A549 (cell line): ENCODE measurements at regions not wholly inside any gene's neighbourhood (a gene's known extent, or its start where the extent isn't known, plus 50 kb on each side); places are given as distances from the start of the nearest gene placed in this dataset.

ENCODE experiments used
- BHLHE40 ChIP-seq: IDR thresholded peaks from 2 replicates; pipeline ENCODE4 v1.6.1; 2012; ENCODE audit warnings: low read depth, low read length, inconsistent platforms
- CTCF ChIP-seq: fragments of >200 bp; sonication (Bioruptor Twin); formaldehyde crosslinking; IDR thresholded peaks from 3 replicates; pipeline ENCODE4 v1.5.1; 2016
- JUN ChIP-seq, 2 experiments: fragments of >200 bp; sonication (Bioruptor Twin); formaldehyde crosslinking; IDR thresholded peaks; 2 replicates in 1 of 2; 3 replicates in 1 of 2; pipeline ENCODE4 v1.6.1; 2016 to 2017
- POLR2A ChIP-seq: IDR thresholded peaks from 2 replicates; pipeline ENCODE4 v1.6.1; 2012; ENCODE audit warnings: mild to moderate bottlenecking, low read length

- TF ChIP-seq JUN (IDR thresholded peaks at IDR 0.05) = no peak
- no peak for TF ChIP-seq CTCF
- no peak for TF ChIP-seq POLR2A
- TF ChIP-seq BHLHE40 = no peak
Observed at GRCh38 chr4:138948918-138949317, 66.7 kb upstream of the NOCT start.
